22Rv1 (cell line): ENCODE measurements at regions not wholly inside any gene's neighbourhood (a gene's known extent, or its start where the extent isn't known, plus 50 kb on each side); places are given as distances from the start of the nearest gene placed in this dataset.

Experiments
- H3K27ac ChIP-seq: fragments of 450-650 bp; 2 replicates; pipeline ENCODE4 v1.5.1; 2017
- ZFX ChIP-seq: fragments of 450-650 bp; IDR thresholded peaks from 2 replicates; pipeline ENCODE4 v1.6.1; 2017; ENCODE audit warnings: antibody characterized with exemption, borderline replicate concordance
- TF ChIP-seq, protein P1 (sequence below): fragments of 450-650 bp; IDR thresholded peaks from 2 replicates; pipeline ENCODE4 v1.5.1; 2017; ENCODE audit warnings: mild to moderate bottlenecking

DNA sequence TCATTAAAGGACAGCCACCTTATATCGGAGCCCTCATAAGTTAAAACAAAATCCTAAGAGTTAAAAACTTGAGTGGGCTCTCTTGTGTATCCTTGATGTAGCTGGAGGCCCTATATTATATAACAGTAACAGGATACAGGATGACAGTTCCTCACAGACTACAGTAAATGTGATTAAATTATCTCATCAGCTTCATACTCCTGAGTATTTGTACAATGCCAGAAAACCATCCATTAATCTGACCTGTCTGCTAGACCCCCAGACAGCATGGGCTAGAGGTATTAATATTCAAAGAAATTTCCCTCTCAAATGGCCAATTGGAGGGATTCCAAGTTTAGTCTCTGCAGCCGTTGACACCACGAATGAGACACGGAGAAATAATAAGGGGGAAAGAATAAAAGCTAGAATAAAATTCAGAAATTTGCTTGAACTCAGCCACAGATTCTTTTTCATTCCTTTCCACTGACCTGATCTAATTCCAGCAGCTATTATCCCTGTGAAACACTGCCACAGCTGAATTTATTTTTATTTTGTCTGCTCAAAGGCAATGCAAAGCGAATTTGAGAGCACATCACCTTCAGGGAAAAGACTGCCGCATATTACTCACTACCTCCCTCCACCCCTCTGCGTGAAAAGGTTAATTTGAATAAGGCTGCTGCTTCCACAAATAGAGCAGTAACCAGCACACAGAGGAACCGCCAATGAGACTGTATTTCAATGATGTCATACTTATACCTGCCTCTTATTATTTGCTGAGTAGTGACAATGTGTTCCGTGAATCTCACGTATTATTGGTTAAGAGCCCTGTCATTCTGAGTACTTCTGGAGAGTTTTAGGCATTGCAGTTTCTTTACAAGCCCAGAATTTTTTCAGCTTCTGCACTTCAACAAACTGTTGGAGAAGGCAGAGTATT, 155.9 kb upstream of the KLF12 start:
- peak overlapping the region; percentile 84 for H3K27ac ChIP-seq
- TF ChIP-seq, protein P1, sequence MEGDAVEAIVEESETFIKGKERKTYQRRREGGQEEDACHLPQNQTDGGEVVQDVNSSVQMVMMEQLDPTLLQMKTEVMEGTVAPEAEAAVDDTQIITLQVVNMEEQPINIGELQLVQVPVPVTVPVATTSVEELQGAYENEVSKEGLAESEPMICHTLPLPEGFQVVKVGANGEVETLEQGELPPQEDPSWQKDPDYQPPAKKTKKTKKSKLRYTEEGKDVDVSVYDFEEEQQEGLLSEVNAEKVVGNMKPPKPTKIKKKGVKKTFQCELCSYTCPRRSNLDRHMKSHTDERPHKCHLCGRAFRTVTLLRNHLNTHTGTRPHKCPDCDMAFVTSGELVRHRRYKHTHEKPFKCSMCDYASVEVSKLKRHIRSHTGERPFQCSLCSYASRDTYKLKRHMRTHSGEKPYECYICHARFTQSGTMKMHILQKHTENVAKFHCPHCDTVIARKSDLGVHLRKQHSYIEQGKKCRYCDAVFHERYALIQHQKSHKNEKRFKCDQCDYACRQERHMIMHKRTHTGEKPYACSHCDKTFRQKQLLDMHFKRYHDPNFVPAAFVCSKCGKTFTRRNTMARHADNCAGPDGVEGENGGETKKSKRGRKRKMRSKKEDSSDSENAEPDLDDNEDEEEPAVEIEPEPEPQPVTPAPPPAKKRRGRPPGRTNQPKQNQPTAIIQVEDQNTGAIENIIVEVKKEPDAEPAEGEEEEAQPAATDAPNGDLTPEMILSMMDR = no peak
- TF ChIP-seq ZFX = no peak

DNA sequence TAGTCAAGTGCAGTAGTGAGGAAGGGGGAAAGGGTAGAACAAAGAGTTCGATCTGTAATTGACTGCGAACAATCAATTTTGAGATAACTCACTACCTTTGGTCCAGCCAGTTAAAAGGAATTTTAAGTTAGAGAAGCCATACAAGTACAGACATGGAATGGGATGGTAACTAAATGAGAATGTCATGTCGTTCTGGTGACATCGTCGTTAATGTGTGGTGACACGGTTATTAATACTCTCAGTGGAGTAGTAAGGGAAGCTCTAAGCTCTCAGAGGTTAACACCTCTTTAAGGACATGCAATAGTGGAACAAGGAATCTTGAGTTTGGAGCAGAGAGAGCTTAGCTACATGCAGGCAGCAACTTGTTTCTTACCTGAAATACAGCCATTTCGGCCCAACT, 154.9 kb upstream of the KLF12 start:
- TF ChIP-seq ZFX = no peak
- TF ChIP-seq, protein P1 = no peak
- H3K27ac ChIP-seq = peak overlapping the region; percentile 84

DNA sequence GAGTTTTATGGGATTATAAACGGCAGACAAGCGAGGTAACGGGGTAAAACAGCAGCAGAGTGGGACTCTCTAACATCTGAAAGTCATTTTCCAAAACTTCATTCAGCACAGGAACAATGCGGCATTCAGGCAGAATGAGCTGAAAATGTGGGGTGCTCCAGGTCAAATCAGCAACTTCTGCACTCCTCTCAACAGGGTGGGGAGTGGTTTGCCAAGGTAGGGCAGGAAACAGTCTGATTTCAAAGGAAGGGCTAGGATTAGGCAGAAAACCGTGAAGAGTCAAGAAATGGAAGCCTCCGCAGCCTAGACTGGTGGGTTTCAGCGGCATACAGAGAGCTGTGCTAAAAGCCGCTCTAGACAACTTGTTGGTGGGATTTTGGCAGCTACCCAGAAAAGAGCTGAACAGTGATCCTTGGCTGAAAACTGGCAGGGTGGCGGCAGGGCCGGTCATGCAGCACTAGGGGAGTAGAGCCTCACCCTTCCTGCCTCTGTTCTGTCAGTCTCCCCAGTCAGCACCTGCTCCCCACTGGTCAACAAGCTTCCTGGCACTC, 154.2 kb upstream of the KLF12 start:
- TF ChIP-seq ZFX = no peak
- TF ChIP-seq, protein P1 = no peak
- peak overlapping the region; percentile 84 for H3K27ac ChIP-seq

GRCh38 chr13:74287724-74288169, 153.5 kb upstream of the KLF12 start:
- peak overlapping the region; percentile 84 for H3K27ac ChIP-seq
- TF ChIP-seq ZFX = no peak
- TF ChIP-seq, protein P1 = no peak

DNA sequence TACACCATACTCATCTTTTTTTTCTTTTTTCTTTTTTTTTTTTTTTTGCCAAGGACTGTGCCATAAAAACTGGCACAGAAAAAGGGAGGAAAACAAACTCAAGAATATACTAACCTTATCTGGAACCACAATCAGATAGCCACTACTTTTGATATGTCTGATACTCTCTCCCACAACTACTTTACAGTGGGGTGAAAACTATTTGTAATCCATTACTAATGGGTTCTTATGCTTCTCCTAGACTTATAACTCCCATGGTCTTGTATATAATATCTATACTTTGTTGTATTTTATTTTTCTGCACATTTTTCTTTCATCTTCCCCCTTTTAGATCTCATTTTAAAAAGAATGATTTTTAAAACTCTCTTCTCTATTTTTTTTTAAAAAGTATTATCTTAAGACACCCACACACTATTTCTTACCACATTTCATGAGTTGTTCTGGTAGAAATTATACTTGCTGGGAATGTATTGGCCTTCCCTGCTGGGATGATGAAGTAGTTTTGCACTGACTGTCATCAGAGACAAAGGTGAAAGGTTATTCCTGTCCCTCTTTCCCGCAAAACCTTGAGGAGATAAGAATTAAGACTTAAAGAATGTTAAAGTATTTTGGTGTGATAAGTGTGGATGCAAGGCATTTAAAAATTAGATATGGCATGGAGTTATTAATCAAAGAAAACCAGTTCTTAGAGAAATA, 146.7 kb upstream of the KLF12 start:
- TF ChIP-seq, protein P1 = no peak
- no peak for TF ChIP-seq ZFX
- no peak overlapping the region for H3K27ac ChIP-seq

- H3K27ac ChIP-seq = no peak overlapping the region
- TF ChIP-seq ZFX = no peak
- TF ChIP-seq, protein P1 = no peak
These were observed 146.0 kb upstream of the KLF12 start for GRCh38 chr13:74280093-74280794.
